Lower leg skin (tissue), 4 donors: ENCODE measurements at regions not wholly inside any gene's neighbourhood (a gene's known extent, or its start where the extent isn't known, plus 50 kb on each side); places are given as distances from the start of the nearest gene placed in this dataset.
A peak's percentile ranks its signal among the peaks of the same experiment; 100 is the strongest.

ENCODE experiments used
- DNase-seq, 2 donors: peaks; one replicate each; pipeline ENCODE4 v3.0.0-alpha.2; 2019; ENCODE audit warnings: low spot score in 2 of 2
- H3K4me3 ChIP-seq: fragments of 200-600 bp; sonication (generic); 2 replicates; pipeline ENCODE4 v1.5.1; 2017; ENCODE audit warnings: mild to moderate bottlenecking, low read depth; ENCODE audit not compliant: poor library complexity, severe bottlenecking
- CTCF ChIP-seq, 3 donors: fragments of 450-650 bp; IDR thresholded peaks; one replicate each; pipeline ENCODE4 v1.5.1; 2016; ENCODE audit warnings: antibody characterized with exemption in 3 of 3, mild to moderate bottlenecking in 3 of 3, moderate library complexity in 2 of 3
- POLR2A ChIP-seq, 2 donors: fragments of 450-650 bp; IDR thresholded peaks; one replicate each; pipeline ENCODE4 v1.6.1; 2016 to 2017; ENCODE audit warnings: antibody characterized with exemption in 2 of 2, mild to moderate bottlenecking in 1 of 2, moderate library complexity in 1 of 2
- WGBS, 2 donors: methylation state at CpG; one replicate each; pipeline ENCODE4 v1.1.5; 2018; 5-methylcytosine and 5-hydroxymethylcytosine counted together
- intact Hi-C: fragments of 100-400 bp; cut with DNase I; formaldehyde crosslinking; loops from one replicate; pipeline ENCODE4 v1.15.0; 2023; ENCODE audit warnings: low total_unique reads

- TF ChIP-seq CTCF (IDR thresholded peaks at IDR 0.05), result no peak
- TF ChIP-seq POLR2A (IDR thresholded peaks at IDR 0.05), result no peak
- WGBS, 2 donors, result 55 to 56% methylated on average over 9 of the region's 9 CpGs
- H3K4me3 ChIP-seq, result no peak overlapping the region
- intact Hi-C loops, result no loop called here
- DNase-seq, result no peak
Measured at GRCh38 chr2:37774976-37775907, 103.8 kb upstream of the CDC42EP3 start.

GRCh38 chr2:37775908-37776250 lies 104.4 kb upstream of the CDC42EP3 start:
- no peak for TF ChIP-seq CTCF (IDR thresholded peaks at IDR 0.05)
- no peak for TF ChIP-seq POLR2A (IDR thresholded peaks at IDR 0.05)
- DNase-seq, result peak in 1 of 2 donors; percentile 26
- intact Hi-C loops, result no loop called here
- WGBS, 2 donors, result 12 to 19% methylated on average over 3 of the region's 3 CpGs
- H3K4me3 ChIP-seq, result no peak overlapping the region

- 54 to 64% methylated on average over 3 of the region's 3 CpGs for WGBS, 2 donors
- H3K4me3 ChIP-seq, result no peak overlapping the region
- DNase-seq, result no peak
- intact Hi-C loops, result no loop called here
- TF ChIP-seq CTCF (IDR thresholded peaks at IDR 0.05) (no peak), POLR2A (IDR thresholded peaks at IDR 0.05) (no peak)
Measured at GRCh38 chr2:37776487-37776886, 105.0 kb upstream of the CDC42EP3 start.

- intact Hi-C loops, result no loop called here
- TF ChIP-seq POLR2A (IDR thresholded peaks at IDR 0.05) (no peak), CTCF (IDR thresholded peaks at IDR 0.05) (no peak)
- WGBS, 2 donors, result 77 to 83% methylated on average over 5 of the region's 5 CpGs
- no peak for DNase-seq
- no peak overlapping the region for H3K4me3 ChIP-seq
Measured at GRCh38 chr2:37779139-37779538, 107.7 kb upstream of the CDC42EP3 start.

GRCh38 chr2:37779611-37780386 lies 108.4 kb upstream of the CDC42EP3 start:
- no peak for DNase-seq
- no peak for TF ChIP-seq POLR2A (IDR thresholded peaks at IDR 0.05)
- TF ChIP-seq CTCF (IDR thresholded peaks at IDR 0.05), result no peak
- 95 to 96% methylated on average over 2 of the region's 2 CpGs for WGBS, 2 donors
- H3K4me3 ChIP-seq, result no peak overlapping the region
- intact Hi-C loops, result no loop called here
